Progenitor cell of endocrine pancreas (in vitro differentiated cells): ENCODE measurements at regions not wholly inside any gene's neighbourhood (a gene's known extent, or its start where the extent isn't known, plus 50 kb on each side); places are given as distances from the start of the nearest gene placed in this dataset.

Source experiments
- DNase-seq: peaks from one replicate; pipeline ENCODE4 v3.0.0; 2021; ENCODE audit warnings: low spot score; ENCODE audit not compliant: unreplicated experiment
- H3K27ac Mint-ChIP-seq: 2 replicates; pipeline ENCODE4 v1.8.0; 2021; ENCODE audit warnings: mild to moderate bottlenecking, moderate library complexity, mixed read lengths
- H3K27me3 Mint-ChIP-seq: 2 replicates; pipeline ENCODE4 v1.8.0; 2021; ENCODE audit warnings: mixed read lengths
- H3K36me3 Mint-ChIP-seq: 2 replicates; pipeline ENCODE4 v1.8.0; 2022; ENCODE audit warnings: mixed read lengths; ENCODE audit not compliant: insufficient read depth
- H3K4me1 Mint-ChIP-seq: 2 replicates; pipeline ENCODE4 v1.8.0; 2021; ENCODE audit warnings: low read depth, mixed read lengths
- H3K4me3 Mint-ChIP-seq: 2 replicates; pipeline ENCODE4 v1.8.0; 2021; ENCODE audit warnings: low read depth, mild to moderate bottlenecking, moderate library complexity, mixed read lengths
- H3K9me3 Mint-ChIP-seq: 2 replicates; pipeline ENCODE4 v1.8.0; 2021; ENCODE audit warnings: low read depth, mixed read lengths
- TF ChIP-seq, protein P1 (sequence below): fragments of 200-600 bp; sonication (generic); IDR thresholded peaks from one replicate; pipeline ENCODE4 v1.5.0; 2021; ENCODE audit warnings: antibody characterized with exemption, mild to moderate bottlenecking; ENCODE audit not compliant: unreplicated experiment

DNA sequence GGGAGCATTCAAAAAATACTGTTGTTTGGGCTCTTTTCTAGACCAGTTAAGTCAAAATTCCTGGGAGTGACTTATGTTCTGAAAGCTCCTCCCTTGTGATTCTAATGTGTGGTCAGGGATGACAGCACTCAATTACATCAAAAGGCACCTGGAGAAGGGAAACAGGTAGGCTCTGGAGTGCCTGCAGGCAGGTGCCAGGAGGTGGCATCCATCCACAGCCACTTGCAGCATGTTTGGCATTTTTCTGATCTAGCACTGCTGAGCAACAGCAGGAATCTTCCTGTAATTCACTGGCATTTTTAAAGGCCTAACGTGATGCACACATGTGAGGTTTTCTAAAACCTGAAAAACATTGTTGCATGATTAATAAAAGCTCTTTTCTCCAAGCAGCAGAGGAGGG is 94.6 kb downstream of the CCNA1 start:
- Mint-ChIP-seq H3K4me3 (no peak overlapping the region), H3K4me1 (peaks cover 11% of the 10 kb centered on the region), H3K36me3 (no peaks in the 10 kb centered on the region), H3K9me3 (peaks cover 11% of the 10 kb centered on the region), H3K27ac (no peak overlapping the region), H3K27me3 (peaks cover 12% of the 10 kb centered on the region)
- TF ChIP-seq, protein P1, sequence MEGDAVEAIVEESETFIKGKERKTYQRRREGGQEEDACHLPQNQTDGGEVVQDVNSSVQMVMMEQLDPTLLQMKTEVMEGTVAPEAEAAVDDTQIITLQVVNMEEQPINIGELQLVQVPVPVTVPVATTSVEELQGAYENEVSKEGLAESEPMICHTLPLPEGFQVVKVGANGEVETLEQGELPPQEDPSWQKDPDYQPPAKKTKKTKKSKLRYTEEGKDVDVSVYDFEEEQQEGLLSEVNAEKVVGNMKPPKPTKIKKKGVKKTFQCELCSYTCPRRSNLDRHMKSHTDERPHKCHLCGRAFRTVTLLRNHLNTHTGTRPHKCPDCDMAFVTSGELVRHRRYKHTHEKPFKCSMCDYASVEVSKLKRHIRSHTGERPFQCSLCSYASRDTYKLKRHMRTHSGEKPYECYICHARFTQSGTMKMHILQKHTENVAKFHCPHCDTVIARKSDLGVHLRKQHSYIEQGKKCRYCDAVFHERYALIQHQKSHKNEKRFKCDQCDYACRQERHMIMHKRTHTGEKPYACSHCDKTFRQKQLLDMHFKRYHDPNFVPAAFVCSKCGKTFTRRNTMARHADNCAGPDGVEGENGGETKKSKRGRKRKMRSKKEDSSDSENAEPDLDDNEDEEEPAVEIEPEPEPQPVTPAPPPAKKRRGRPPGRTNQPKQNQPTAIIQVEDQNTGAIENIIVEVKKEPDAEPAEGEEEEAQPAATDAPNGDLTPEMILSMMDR = no peak
- DNase-seq = no peak

DNA sequence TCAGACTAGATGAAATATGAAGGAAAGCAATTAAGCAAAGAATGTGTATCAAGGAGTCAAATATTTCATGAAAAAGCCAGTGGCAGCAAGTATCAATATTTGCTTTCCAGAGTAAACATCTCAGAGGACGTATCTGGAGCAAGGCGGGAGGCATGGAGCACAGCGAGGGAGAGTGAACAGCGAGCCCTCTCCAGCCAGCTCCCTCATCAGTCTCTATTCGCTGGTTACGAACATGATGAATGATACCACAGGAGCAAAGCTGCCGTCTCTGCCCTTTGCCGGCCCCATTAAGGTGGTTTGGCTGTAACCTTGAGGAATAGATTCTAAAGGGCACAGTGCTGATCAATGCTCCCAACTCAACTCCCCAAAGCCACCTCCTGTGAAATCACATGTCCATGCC is 95.8 kb downstream of the CCNA1 start:
- Mint-ChIP-seq H3K4me3 (no peak overlapping the region), H3K4me1 (peaks cover 11% of the 10 kb centered on the region), H3K27ac (peak overlapping the region; percentile 50), H3K36me3 (no peaks in the 10 kb centered on the region), H3K9me3 (peaks cover 9% of the 10 kb centered on the region), H3K27me3 (peaks cover 17% of the 10 kb centered on the region)
- TF ChIP-seq, protein P1 = no peak
- no peak for DNase-seq

GRCh38 chr13:36530050-36530789 is 97.9 kb downstream of the CCNA1 start:
- H3K9me3 Mint-ChIP-seq = peaks cover 9% of the 10 kb centered on the region
- no peak for DNase-seq

DNA sequence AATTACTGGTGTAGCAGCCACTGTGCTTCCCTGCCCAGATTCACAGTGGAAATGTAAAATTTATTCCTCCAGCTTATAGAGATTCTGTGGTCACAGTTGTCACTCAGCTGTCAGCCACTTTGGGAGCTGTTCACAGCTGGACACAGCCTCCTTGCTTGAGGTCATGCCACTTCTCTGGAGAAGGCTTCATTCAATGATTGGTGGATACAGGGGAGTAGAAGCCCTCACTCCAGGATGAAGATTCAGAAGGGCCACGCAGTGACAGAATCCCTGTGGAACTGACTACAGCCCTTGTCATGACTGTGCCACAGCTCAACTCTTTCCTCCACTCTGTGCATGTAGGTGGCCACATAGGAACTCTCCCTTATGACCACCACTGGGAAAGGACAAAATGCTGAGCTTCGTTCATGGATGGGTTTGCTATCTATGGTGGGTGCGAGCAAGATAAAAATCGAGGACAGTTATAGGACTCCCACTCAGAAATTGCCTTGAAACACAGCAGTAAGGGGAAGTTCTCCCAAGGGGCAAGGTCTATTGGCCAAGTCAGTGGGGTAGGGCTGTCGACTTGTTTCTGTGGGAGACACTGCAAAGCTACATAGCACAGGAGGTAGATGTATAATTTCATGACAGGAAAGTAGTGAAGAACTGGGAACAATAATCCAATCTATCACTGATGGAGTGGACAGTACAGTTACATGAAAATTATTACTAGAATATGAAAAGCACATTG is 98.7 kb downstream of the CCNA1 start:
- H3K27me3 Mint-ChIP-seq = peaks cover 25% of the 10 kb centered on the region
- DNase-seq = no peak
- H3K4me1 Mint-ChIP-seq = peaks cover 11% of the 10 kb centered on the region
- TF ChIP-seq, protein P1 = no peak
- no peaks in the 10 kb centered on the region for H3K36me3 Mint-ChIP-seq
- H3K9me3 Mint-ChIP-seq = peaks cover 6% of the 10 kb centered on the region
- H3K27ac Mint-ChIP-seq = no peak overlapping the region
- H3K4me3 Mint-ChIP-seq = no peak overlapping the region

More at GRCh38 chr13:36530050-36530789, 97.9 kb downstream of the CCNA1 start:
- no peak overlapping the region for H3K27ac Mint-ChIP-seq
- H3K4me3 Mint-ChIP-seq = no peak overlapping the region
- TF ChIP-seq, protein P1 = no peak
- peaks cover 25% of the 10 kb centered on the region for H3K27me3 Mint-ChIP-seq
- no peaks in the 10 kb centered on the region for H3K36me3 Mint-ChIP-seq
- peaks cover 11% of the 10 kb centered on the region for H3K4me1 Mint-ChIP-seq

DNA sequence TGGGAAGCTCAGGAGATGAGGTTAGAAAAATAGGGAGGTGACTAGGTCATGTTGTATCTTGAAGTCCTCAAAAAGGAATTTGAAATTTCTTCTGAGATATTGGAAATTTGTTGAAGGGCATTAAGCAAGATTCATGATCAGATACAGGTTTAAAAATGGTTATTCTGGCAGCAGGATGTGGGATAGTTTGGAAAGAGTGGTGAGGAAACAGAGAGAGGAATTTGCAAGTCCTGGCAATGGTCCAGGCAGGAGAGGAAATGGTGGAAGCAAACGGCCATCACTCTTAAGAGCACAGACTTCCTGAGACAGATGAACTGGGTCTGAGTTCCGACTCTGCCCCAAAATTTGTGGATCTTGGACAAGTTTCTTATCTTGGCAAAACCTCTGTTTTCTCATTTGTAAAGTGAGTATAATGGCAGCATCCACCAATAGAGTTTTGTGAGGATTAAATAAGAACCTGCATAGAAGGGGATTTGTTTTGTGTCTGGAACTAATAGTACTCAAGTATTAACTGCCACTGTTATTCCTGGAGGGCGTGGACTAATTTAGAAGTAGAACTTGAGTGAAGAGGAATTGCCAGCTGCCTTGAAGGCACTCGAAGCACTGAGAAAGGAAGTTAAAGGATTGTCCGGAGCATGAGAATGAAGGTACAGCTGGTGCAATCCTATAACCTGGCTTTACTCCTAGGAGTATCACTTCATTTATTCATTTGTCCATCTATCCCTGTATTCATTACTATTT is 99.6 kb downstream of the CCNA1 start:
- peaks cover 25% of the 10 kb centered on the region for H3K27me3 Mint-ChIP-seq
- H3K4me1 Mint-ChIP-seq = peaks cover 16% of the 10 kb centered on the region
- TF ChIP-seq, protein P1 = no peak
- H3K4me3 Mint-ChIP-seq = no peak overlapping the region
- DNase-seq = no peak
- no peak overlapping the region for H3K27ac Mint-ChIP-seq
- no peaks in the 10 kb centered on the region for H3K9me3 Mint-ChIP-seq
- no peaks in the 10 kb centered on the region for H3K36me3 Mint-ChIP-seq
